GM04504 (cell line): ENCODE measurements at regions not wholly inside any gene's neighbourhood (a gene's known extent, or its start where the extent isn't known, plus 50 kb on each side); places are given as distances from the start of the nearest gene placed in this dataset.

Experiments
- DNase-seq: peaks from one replicate; pipeline ENCODE4 v3.0.0-alpha.2; 2012; ENCODE audit warnings: low read depth

- DNase-seq = peak; percentile 82
Measured at GRCh38 chr2:237244976-237245646, 159.4 kb downstream of the COPS8 start.

GRCh38 chr2:237250599-237250998 is 163.4 kb downstream of the COL6A3 start:
- no peak for DNase-seq

DNA sequence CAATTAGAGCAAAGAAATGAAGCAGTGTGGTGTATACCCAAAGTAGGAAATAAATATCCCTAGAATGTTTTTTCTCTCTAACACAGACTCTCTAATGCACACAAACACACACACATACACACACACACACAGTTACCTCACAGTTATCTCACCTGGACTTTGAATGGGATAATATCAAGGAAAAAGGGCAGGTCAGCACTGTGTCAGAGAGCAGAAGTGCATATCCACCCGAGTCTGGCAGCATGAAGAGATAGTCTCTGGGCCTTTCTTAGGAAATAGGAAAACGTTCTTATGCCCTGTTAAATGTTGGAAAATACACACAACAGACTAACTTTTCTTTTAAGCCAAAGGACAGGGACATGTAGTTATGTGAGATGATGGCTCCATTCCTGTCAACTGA is 162.0 kb downstream of the COL6A3 start:
- no peak for DNase-seq

DNA sequence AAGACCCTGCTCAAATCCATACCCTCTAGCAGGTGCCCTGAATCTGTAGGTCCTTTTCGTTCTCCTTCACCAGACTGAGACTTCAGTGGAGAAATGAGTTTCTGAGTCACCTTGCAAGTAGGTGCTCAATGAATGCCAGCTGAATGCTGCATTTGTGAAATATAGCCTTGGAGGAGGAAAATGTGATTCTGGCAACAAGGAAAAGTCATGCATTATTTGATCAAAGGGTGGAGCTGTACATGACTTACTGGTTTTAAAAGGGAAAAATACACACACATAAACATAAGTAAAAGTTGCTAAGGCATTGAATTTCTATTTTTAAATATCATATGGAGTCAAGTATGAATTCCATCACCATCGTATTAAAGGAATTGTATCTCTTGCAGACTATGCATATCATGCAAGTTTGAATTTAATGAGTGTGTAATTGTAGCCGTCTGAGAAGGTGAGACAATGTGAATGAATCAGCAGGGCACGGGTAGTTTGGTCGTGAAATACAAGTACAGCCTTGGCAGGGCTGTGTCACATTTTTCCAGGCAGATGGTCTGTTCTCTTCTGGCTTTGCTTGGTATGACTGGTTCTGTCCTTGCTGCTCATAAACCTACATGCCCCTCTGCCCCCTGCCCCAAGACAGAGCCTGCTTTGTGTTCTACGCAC is 160.8 kb downstream of the COL6A3 start:
- DNase-seq = no peak

- DNase-seq = peak; percentile 81
Measured at GRCh38 chr2:237254369-237254861, 159.5 kb downstream of the COL6A3 start.

GRCh38 chr2:237254911-237255578 is 158.9 kb downstream of the COL6A3 start:
- DNase-seq = peak; percentile 74

- DNase-seq = peak; percentile 76
Measured at GRCh38 chr2:237256887-237257286, 157.1 kb downstream of the COL6A3 start.

DNA sequence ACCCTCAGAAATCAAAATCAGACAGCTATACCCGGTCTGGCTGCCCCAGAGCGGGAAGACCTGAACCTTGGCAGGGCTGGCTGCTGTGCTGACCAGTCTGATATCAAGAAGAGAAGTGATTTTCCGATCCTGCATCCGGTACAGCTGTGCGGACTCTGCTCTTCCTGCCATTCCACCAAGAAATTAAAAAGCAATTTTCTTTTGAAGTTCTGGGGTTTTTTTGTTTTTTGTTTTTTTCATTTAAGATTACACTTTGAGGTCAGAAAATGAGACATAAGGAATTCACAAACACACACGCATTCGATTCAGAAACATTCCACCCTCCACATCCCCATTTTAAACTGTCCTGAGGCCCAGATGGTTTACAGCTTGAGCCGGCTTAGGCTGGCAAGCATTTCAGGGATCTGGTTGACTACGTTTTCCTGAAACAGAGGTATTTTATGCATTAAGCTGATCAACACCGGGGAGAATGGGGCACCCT is 156.5 kb downstream of the COL6A3 start:
- DNase-seq = peak; percentile 81

DNA sequence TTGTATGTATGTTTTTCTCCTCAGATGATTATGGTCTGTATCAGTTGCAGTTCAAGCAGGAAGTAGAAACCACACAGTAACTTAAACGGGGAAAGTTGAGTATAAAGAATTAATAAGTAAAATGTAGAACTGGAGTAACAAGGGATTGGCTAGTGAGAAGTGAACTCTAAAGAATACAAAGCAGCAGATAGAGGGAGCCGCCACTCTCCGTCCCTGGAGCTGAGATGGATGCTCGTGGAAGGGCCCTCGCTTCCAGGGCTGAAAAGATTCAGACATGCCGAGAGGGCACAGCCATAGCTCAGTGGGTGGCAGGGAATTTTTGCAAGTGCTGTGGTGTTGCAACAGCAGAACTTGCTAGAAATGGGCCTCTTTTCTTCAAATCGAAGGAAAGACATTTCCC is 155.8 kb downstream of the COL6A3 start:
- DNase-seq = no peak

DNA sequence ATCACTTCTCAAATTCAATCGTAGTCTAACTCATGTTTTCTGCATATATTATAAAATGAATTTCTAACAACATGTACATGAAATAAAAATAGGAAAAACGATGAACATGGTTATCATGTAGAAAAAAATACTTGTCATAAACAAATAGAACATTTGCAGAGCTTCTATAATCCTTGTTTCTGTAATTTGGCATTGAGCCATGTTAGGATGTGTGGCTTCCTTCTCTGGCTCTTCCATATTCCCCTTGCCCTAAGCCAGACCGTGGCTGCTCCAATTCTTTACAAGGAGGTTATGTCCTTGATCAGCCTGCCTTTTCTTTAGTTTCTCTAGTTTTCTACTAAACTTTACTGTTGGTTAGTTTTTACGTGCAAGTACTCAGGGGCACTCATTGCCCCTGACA is 155.3 kb downstream of the COL6A3 start:
- DNase-seq = no peak

- no peak for DNase-seq
Measured at GRCh38 chr2:237259201-237259600, 154.8 kb downstream of the COL6A3 start.

DNA sequence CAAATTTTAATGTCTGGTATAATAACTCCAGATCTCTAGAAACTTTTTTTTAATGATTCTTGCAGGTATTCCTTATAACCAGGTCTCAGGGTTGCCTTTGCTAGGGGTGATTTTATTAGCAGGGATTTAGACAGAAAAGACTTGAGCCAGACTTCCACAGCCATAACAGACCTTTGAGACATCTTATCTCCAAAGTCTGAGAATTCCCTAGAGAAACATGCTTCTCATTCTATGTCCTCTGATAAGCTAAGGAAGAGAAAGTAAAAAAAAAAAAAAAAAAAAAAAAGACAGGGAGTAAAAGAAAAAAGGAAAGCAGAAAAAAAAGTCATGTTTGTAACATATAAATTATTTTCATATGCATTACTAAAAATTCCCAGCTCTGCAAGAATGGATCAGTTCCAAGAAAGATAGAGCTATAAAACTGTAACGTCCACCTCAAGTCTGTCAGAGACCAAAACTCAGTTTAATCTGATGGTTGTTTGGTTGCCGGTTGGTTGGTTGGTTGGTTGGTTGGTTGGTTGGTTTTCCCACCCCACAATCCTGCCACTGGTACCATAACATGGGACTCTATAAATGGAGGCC is 153.8 kb downstream of the COL6A3 start:
- DNase-seq = no peak

- no peak for DNase-seq
Measured at GRCh38 chr2:237260686-237261085, 153.3 kb downstream of the COL6A3 start.

DNA sequence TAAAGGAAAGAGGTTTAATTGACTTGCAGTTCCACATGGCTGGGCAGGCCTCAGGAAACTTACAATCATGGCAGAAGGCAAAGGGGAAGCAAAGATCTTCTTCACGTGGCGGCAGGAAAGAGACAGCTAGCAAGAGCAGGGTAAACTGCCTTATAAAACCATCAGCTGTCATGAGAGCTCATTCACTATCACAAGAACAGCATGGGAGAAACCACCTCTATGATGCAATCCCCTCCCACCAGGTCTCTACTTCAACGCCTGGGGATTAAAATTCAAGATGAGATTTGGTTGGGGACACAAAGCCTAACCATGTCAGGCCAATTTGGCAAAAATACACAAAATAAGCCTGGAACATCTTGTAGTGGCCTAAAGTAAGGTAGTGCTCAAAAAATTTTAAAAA is 152.6 kb downstream of the COL6A3 start:
- DNase-seq = no peak

GRCh38 chr2:237262838-237263771 is 150.9 kb downstream of the COL6A3 start:
- no peak for DNase-seq

DNA sequence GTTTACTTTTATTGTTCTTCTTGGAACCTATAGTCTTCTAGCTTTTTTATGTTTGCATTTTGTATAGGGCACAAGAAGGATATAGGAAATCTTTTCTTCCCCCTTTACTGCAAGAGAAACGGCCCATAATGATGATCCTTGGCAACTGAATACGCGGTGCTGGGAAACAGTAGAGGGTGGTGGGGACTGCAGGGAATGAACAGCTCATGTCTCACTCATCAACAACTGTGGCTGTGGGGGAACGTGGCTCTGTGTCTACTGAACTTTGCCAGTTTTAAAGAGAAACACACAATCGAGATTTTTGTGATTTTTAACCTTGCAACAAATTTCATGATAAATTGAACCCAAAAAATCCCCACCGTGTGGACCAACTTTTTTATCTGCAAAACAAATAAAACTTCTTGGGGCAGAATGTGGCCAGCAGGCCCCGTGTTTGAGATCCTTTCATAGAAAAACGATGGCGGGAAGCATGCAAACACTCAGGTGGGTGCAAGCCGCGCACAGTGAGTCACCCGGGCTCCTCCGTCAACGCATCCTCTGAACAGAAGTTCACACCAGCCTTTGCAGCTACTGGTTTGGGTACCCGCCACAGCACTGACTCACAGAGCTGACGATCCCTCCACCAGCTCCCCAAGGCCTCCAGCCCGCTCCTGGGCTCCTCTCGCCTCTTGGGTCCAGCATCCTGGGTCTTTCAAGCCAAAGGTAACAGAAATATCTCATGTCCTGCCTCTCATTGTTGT is 149.3 kb downstream of the COL6A3 start:
- DNase-seq = no peak

- no peak for DNase-seq
Measured at GRCh38 chr2:237268004-237268708, 145.8 kb downstream of the COL6A3 start.

GRCh38 chr2:237269138-237269875 is 144.7 kb downstream of the COL6A3 start:
- no peak for DNase-seq

- DNase-seq = no peak
Measured at GRCh38 chr2:237270520-237270919, 143.4 kb downstream of the COL6A3 start.
